ENCODE measurements at regions not wholly inside any gene's neighbourhood (a gene's known extent, or its start where the extent isn't known, plus 50 kb on each side); places are given as distances from the start of the nearest gene placed in this dataset.

GRCh38 chr5:93311881-93312280 lies 269.1 kb downstream of the NR2F1-AS1 start:
- no peak for TF ChIP-seq CTCF (conservative IDR thresholded peaks at IDR 0.05 in 1 of 2, IDR thresholded peaks at IDR 0.05 in 1 of 2; ENCODE audit: extremely low read depth in 1 of 2, insufficient read depth in 1 of 2, low read depth in 1 of 2, low read length in 2 of 2)
- no peak for TF ChIP-seq EZH2 (IDR thresholded peaks at IDR 0.05; ENCODE audit: borderline replicate concordance, low read length)
